22Rv1 (cell line): ENCODE measurements at regions not wholly inside any gene's neighbourhood (a gene's known extent, or its start where the extent isn't known, plus 50 kb on each side); places are given as distances from the start of the nearest gene placed in this dataset.

Source experiments
- H3K27ac ChIP-seq: fragments of 450-650 bp; 2 replicates; pipeline ENCODE4 v1.5.1; 2017
- CTCF ChIP-seq: fragments of 450-650 bp; IDR thresholded peaks from 2 replicates; pipeline ENCODE4 v1.5.1; 2017; ENCODE audit warnings: mild to moderate bottlenecking
- ZFX ChIP-seq: fragments of 450-650 bp; IDR thresholded peaks from 2 replicates; pipeline ENCODE4 v1.6.1; 2017; ENCODE audit warnings: antibody characterized with exemption, borderline replicate concordance

- TF ChIP-seq ZFX: no peak
- no peak for TF ChIP-seq CTCF
- no peak overlapping the region for H3K27ac ChIP-seq
Observed at GRCh38 chr13:105345131-105345530, 1190.3 kb downstream of the EFNB2 start.

GRCh38 chr13:105343134-105343806, 1192.2 kb downstream of the EFNB2 start:
- H3K27ac ChIP-seq: no peak overlapping the region
- no peak for TF ChIP-seq CTCF
- TF ChIP-seq ZFX: no peak

GRCh38 chr13:105342281-105342820, 1193.1 kb downstream of the EFNB2 start:
- TF ChIP-seq ZFX (no peak), CTCF (no peak)
- H3K27ac ChIP-seq: no peak overlapping the region

DNA sequence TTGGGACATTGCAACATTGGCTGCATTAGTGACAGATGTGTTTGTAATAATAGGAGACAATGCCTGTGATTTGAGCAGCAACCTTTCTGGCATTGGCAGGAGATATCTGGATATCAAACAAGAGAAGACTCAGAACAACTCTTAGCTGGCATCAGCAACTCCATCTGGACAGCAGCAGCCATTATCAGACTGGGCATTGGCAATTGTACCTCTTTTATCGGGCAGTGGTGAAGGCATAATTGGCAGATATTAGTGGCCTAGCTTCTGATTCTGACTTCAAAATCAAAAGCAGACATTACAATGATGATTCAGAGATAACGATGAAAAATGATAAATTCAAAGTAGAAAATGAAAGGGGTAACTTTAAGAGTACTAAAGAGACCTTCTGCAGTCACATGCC, 1193.7 kb downstream of the EFNB2 start:
- no peak overlapping the region for H3K27ac ChIP-seq
- TF ChIP-seq CTCF: no peak
- no peak for TF ChIP-seq ZFX

GRCh38 chr13:105341256-105341655, 1194.2 kb downstream of the EFNB2 start:
- no peak overlapping the region for H3K27ac ChIP-seq
- TF ChIP-seq CTCF: no peak
- no peak for TF ChIP-seq ZFX

GRCh38 chr13:105340061-105340606, 1195.3 kb downstream of the EFNB2 start:
- TF ChIP-seq CTCF: no peak
- no peak overlapping the region for H3K27ac ChIP-seq

- no peak overlapping the region for H3K27ac ChIP-seq
- TF ChIP-seq ZFX (no peak), CTCF (no peak)
Observed at GRCh38 chr13:105338773-105339172, 1196.7 kb downstream of the EFNB2 start.
